ENCODE measurements at regions not wholly inside any gene's neighbourhood (a gene's known extent, or its start where the extent isn't known, plus 50 kb on each side); places are given as distances from the start of the nearest gene placed in this dataset.

DNA sequence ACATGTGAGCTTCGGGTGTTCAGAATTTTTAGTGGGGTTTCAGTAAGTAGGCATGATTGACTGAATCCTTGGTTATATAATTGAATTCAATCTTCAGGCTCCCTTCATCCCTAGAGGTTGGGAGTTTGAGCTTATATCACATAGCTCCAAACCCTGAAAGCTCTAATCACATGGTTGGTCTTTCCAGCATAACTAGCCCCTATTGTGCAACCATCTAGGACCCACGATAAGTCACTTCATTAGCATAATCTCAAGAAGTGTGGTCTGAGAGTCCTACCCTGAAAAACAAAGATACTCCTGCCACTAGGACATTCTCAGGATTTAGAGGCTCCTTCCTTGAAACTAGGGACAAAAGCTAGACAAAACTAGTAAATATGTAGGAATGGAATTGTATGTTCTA is 348.9 kb upstream of the CBLB start:
- no peak for DNase-seq (ENCODE audit: low spot score)

DNA sequence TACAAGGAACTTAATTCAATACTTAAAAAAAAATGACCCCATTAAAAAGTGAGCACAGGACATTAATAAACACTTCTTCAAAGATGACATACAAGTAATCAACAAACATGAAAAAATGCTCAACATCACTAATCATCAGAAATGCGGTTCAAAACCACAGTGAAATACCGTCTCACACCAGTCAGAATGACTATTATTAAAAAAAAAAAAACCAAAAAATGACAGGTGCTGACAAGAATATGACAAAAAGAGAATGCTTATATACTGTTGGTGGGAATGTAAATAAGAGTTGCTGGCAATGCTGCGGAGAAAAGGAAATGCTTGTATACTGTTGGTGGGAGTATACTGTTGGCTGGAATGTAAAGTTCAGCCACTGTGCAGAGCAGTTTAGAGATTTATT is 358.3 kb upstream of the CBLB start:
- no peak for DNase-seq (ENCODE audit: low spot score)

DNA sequence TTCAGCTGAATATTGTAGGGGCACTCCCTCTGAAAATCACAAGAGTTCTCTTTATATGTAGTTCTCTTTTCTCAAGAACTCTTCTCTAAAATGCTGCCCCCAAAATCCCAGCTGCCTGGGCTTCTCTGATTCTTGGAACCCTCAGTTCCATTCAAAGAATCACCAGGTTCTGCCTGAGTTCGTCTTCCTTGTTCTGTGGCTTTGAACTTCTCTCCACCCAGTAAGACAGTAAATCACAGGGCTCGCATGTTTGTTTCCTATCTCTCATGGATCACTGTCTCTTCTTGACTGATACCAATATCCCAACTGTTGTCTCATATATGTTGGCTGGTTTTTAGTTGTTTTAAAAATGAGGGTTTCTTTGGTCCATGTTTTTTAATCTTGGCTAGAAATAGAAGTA is 359.5 kb upstream of the CBLB start:
- DNase-seq (ENCODE audit: low spot score): no peak

DNA sequence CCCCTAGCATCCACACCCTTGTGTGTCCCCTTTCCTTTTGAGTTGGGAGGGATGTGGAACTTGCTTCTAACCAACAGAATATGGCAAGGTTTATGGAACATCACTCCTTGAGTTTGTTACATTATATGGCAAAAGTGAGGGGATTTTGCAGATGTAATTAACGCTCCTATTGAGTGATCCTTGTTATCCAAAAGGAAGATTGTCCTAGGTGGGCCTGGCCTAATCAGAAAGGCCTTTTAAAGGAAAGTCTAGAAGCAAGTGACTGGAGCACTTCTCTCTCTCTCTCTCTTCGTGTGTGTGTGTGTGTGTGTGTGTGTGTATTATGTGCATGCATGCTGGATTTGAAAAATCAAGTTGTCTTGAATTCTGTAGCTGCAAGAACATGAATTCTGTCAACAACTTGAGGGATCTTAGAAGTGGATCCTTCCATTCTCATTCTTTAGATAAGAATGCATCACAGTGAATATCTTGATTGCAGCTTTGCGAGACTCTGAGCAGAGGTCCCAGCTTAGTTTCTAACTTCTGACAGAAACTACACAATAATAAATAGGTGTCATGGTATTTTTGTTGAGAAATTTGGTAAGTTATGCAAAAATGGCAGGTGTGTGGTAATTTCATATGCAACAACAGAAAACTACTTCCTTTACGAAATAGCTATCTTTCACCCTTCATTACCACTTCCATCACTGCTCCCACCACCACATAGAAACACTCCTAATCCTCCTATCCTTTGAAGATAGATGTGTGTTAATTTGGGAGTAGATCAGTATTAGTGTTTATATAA is 360.9 kb upstream of the CBLB start:
- DNase-seq (ENCODE audit: low spot score): no peak

DNA sequence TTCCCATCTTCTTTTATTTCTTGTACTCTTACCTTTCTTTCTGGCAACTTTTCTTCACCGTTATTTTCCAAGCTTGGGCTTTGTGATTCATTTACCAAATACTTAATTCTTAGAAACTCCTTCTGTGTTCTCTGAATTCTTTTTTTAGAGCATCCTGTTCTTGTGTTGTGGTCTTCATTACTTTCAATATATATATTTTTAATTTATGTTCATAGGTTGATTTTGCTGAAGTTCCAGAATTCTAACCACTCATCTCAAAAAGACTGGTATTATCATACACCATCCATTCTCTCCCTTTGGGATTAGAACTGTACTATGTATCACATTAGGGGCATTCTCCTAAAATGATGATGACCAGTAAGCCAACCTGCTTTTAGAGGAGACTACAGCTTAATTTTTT is 362.3 kb upstream of the CBLB start:
- no peak for DNase-seq (ENCODE audit: low spot score)

DNA sequence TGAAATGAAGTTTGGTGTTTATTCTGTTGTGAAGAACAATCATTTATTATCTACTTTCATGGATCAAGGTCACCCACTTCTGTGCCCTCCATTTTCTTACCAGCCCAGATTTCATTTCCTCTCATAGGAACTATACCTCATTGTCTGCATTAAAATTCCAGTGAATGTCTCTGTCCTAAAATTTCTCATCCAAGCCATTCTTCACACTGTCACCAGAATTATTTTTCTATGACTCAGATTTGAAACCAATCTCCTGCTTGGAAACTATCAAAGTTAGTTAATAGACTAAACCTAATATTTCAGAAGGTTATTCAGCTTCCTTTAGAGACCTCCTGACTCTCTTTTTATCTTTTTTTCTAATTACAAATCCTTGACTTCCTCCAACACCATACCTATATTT is 364.1 kb upstream of the CBLB start:
- DNase-seq (ENCODE audit: low spot score): no peak

DNA sequence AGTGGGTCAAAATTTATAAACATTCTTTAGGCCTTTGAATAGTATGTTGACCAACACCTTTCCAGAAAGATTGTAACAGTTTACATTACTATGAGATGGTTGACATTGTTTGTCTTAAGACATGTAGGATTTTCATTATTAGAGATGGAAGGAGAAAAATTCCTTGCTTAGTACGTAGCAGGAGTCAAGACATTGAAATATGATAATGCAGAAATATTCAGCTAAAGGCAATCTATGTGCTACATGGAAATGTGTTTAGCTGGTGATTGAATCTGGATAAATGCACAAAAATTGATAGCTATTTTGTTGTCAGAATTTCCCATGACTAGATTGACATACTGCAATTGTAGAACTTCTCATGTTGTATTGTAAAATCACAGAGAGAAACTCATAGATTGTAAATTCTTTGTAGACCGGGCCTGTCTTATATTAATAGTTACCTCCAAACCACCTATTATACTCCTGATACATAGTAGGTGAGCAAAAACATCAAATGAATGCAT is 370.4 kb upstream of the CBLB start:
- DNase-seq (ENCODE audit: low spot score): no peak

DNA sequence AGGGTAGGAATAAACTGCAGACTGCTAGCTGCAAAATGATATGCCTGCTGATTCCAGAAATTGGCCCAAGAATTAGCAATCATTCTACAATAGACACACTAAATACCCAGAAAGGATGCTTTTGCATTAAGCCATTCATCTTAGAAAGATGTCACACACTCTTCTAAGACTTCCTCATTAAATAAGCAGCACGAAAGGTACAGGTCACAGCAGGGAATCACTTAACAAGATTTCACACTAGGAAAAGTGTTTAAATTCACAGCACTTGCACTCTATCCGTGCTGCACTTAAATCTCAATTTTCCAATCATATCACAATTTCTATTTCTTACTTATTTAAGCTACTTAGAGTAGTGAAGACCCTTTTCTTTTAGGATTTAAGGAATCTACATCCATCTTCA is 372.8 kb upstream of the CBLB start:
- DNase-seq (ENCODE audit: low spot score): no peak

DNA sequence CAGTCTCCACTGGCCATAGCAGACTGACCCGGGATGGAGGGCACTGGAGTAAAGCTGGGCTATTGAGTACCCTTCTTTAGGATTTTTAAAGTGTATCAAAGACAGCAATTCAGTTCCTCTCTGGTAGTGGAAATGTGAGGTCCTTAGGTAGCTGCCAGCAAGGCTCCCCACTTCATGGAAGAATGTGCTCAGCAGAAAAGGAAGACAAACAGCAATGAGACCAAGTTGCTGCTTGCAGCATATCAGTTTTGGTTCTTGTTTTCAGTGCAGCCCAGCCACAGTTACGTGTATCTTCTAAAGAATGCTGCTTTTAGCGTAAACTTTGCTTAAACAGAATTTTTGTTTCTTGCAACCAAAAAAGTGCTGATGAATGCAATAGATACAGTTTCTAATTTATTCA is 374.0 kb upstream of the CBLB start:
- DNase-seq (ENCODE audit: low spot score): no peak

DNA sequence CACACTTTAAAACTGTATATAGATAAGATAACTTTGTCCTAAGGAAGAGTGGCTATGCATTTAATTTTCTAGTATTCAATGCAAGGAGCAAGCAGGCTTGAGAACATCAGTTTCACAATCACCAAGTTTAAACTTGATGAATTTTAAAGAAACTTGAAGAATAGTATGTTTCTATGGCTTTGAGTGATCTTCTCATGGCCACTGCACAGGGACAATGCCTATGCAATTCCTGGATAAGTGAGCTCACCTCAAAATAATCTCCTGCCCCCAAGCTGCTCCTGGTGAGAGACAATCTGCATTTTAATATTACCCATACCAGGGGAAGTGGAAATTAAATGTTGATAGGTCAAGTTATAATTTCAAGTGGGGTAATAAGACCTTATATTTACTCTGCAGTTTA is 376.6 kb upstream of the CBLB start:
- DNase-seq (ENCODE audit: low spot score): no peak

DNA sequence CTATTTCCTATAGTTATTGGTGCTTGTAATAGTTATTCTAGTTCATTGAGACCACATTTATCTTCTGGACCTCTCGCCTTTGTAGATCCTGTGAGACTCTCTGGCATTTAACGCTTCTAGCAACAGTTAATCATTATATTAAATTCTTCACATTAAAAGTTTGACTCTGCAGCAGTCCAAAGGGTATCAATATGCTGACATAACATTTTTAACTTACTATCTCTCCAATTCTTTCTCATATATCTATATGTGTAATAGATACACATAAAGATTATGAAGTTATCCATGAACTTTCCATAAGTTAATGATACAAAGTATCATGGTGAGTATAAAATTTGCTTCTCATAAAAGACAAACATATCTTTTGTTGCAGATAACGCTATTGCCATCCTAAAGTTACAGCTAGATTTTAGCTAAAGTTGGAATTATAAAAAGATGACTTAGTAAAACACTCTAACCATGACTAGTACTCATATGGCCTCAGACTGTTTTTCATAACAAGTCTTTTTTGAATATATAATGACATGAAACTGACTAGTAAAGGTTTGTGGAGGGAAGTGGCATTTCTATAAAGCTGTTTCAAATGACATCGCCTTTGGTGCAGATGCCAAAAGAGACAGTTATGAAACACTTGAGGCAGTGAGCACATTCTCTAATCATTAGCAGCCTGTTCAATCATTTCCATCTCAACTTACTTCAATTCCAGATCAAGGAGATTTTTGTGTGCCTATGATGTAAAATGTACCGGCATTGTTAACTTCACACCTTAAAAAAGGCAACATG is 379.3 kb upstream of the CBLB start:
- no peak for DNase-seq (ENCODE audit: low spot score)

DNA sequence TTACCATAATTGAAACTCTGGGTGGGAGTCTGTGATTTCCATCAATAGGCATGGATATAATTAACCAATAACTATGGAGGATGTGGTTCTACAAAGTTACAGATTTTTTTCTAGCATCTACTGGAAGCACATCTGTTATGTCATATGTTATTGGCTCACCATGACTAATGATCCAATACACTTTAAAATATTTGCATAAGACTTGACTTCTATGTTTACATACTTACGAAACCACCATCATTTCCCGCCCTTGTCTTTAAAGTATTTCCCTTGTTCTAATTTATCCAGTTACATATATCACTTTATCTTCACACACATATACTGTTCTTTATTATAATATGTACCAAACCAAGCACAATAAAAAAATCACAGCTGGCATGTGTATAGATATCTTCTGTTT is 380.3 kb upstream of the CBLB start:
- DNase-seq (ENCODE audit: low spot score): peak; percentile 15

DNA sequence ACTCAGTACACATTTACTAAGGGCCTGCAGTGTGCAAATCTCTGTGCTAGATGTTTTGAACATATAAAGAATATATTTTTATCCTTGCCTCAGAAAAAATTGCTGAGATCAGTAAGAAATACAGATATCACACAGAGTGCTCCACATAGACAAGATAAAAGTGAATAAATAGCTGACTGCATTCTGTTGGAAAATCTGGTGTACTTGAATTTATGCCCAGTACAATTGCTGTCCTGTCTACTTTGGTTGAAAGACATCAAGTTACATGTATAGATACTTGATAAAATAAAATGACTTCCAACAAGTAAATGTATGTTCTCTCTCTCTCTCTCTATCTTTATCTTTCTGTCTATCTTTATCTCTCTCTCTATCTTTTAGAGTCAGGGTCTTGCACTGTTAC is 381.2 kb upstream of the CBLB start:
- DNase-seq (ENCODE audit: low spot score): no peak

DNA sequence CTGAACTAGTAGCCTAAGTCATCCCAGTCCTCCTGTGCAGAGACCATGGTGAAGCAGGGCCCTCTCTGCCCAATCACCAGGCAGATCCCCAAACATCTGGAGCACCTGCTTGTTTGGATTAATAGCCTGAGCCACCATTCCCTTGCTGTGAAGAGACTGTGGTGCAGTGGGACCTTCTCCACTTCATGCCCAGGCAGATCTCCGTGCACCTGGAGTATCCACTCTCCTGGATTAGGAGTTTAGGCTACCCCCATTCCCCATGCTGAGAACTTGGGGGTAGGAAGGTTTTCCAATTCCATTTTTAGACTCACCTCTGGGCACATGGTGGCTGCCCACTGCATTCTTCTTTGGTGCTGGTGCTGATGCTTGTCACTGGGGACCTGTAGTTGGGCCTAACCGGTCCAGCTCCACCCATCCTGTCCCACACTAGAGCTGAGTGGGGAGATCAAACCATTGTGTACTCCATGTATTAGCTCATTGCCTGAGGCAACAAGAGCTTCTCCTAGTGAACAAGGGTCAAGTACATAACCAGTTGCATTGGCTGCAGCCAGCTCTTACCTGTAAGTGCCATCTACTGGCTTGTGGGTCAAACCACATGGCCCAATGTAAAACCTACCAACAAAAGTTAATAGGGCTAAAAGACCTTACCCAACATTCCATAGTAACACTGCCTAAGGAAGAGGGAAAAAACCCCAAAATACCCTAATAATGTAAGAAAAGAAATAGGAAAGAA is 382.5 kb upstream of the CBLB start:
- peak; percentile 12 for DNase-seq (ENCODE audit: low spot score)

DNA sequence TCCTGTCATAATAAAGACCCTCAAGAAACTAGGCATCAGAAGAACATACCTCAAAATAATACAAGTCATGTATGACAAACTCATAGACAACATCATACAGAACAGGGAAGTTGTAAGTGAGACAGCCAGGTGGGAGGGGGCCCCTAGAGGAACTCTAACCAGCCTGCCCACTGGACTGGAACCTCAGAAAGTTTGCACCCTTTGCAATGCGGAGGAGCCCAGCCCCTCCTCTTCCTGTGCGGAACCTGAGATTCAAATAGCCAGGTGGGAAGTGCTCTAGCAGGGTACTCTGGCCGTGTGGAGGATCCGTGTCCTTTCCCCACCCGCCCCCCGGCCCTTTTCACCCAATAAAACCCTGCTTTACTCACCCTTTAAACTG is 387.0 kb upstream of the CBLB start:
- no peak for DNase-seq (ENCODE audit: low spot score)

DNA sequence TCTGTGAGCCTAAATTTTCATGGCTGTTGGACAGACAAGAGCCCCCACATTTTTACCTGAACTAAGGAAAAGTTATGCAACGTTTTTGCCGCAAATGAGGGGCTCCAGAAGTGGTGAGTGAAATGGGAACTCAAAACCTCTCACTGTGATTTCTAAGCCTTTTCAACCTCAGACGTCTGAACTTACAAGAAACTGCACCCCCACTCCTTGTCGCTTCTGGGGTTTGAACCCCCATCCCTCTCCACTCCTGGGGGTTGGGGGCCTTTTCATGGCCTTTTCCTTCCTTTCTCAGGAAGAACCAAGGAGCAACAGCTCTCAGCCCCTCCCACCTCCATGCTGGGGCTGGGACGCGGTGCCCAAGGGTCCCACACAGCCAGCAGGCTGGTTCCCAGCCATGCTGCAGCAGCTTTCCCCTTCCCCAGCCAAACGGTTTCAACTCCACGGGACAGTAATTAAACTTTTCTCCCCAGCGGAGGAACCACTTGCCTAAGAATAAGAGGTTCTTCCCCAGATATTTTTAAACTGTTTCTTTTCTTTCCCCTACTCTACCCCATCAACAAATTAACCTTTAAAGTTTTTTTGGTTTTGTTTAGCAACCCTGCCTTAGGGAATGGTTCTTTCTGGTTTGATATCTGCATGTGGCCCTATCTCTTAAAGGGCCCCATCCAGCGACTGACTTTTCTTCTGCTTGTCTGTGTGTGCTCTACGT is 387.6 kb upstream of the CBLB start:
- DNase-seq (ENCODE audit: low spot score): no peak

DNA sequence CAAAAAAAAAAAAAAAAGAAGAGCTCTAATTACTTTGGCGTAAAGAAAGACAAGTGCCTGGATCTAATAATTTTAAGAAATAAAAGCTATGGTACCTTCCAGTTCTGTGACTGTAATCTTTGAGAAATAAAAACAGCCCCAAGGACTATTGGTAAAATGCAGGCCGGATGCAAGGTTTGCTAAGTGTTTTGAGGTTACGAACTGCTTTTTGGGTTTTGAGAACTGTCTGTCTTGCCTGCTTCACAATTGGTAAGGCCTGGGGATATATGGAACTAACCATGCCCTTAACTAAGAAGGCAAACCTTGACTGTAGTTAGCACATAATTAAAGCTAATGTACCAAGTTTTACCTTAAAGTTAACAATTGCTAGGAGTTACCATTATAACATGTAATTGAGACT is 388.4 kb upstream of the CBLB start:
- no peak for DNase-seq (ENCODE audit: low spot score)

DNA sequence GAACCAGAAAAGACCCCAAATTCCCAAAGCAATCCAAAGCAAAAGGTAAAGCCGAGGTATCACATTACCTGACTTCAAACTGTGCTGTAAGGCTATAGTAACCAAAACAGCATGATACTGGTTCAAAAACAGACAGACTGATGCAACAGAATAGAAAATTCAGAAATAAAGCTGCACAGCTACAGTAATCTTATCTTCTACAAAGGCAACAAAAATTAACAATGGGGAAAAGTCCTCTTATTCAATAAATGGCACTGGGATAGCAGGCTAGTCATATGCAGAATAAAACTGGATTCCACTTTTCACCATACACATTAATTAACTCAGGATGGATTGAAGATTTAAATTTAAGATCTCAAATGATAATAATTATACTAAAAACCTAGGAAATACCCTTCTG is 392.6 kb upstream of the CBLB start:
- no peak for DNase-seq (ENCODE audit: low spot score)

DNA sequence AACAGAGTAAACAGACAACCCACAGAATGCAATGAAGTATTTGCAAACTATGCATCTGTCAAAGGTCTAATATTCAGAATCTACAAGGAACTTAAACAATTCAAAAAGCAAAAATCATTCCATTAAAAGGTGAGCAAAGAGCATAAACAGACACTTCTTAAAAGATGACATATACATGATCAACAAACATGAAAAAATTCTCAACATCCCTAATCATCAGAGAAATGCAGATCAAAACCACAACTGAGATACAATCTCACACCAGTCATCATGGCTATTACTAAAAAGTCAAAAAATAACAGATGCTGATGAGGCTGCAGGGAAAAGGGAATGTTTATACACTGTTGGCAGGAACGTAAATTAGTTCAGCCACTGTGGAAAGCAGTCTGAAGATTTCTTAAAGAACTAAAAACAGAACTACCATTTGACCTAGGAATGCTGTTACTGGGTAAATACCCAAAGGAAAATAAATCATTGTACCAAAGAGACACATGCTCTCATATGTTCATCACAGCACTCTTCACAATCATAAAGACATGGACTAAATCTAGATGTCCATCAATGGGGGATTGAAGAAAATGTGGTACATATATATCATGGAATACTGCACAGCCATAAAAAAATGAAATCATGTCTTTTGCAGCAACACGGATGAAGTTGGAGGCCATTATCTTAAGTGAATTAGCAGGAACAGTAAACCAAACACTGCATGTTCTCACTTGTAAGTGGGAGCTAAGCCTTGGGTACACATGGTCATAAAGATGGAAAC is 393.3 kb upstream of the CBLB start:
- no peak for DNase-seq (ENCODE audit: low spot score)

DNA sequence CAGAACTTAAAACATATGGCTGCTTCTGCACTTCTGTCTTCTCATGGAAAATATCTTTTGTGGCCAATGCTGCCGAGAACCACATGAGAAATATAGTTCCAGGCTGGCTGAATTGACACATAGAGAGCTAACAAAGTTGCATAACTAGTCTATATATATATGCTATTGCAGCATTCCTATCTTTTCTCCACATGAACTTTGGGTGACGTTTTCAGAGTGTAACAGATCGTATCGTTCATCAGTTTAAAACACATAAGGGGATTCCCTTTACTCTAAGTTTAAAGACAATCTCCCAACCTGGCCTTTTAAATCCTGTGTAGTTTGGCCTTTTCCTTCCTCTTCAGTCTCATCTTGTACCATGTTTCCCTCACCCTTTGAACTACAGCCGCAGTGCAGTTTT is 394.2 kb upstream of the CBLB start:
- DNase-seq (ENCODE audit: low spot score): peak; percentile 28

DNA sequence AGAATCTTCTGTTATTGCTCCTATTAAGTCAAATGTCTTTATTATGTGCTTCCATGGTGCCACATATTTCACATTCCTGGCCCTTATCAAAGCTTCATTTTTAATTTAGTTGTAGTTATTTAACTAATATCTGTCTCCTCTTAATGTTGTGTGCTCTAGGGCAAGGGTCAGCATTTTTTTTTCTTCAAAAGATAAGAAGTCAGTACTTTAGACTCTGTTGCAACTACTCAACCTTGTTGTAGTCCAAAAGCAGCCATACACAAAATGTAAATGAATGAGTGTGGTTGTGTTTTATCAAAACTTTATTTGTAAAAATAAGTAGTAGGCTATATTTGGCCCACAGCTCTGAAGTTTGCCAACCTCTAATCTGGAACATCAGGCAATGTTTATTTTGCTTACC is 394.7 kb upstream of the CBLB start:
- no peak for DNase-seq (ENCODE audit: low spot score)

DNA sequence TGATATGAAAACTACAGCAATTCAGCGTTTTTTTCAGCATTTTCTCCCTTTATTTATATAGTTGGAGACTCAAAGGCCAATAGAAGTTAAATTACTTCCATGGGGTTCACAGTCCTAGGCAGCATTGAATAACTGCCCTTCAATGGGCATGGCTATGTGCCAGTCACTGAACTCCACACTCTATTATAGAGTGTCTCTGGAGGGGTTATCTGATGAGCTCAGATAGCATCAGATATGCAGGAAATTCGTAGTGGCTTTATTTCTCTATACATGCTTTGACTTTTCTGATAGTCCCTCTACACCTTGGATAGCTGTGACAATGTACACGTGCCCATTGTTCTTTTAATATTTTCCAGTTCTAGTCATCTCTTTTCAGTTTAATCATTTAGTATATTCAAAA is 396.9 kb upstream of the CBLB start:
- DNase-seq (ENCODE audit: low spot score): no peak

All from HuH-7.5 (cell line).